Kidney (tissue), 13 donors: ENCODE measurements at regions not wholly inside any gene's neighbourhood (a gene's known extent, or its start where the extent isn't known, plus 50 kb on each side); places are given as distances from the start of the nearest gene placed in this dataset.

ENCODE experiments used
- DNase-seq, 5 donors: peaks; one replicate each; pipeline ENCODE4 v3.0.0-alpha.2; 2013 to 2020
- FAIRE-seq: peaks from 2 replicates; lab custom pipeline; 2012; peaks lifted over from hg19 to GRCh38; lab: Jason Lieb, UNC
- H3K27ac ChIP-seq, 2 donors: one replicate each; pipeline ENCODE4 v1.7.0; 2013; ENCODE audit warnings: low read depth in 2 of 2, low read length in 2 of 2, inconsistent platforms in 1 of 2
- H3K27me3 ChIP-seq: one replicate; pipeline ENCODE4 v1.7.1; 2013; ENCODE audit warnings: low read length, inconsistent platforms; ENCODE audit not compliant: control insufficient read depth, insufficient read depth
- H3K36me3 ChIP-seq, 3 donors: one replicate each; pipeline versions ENCODE4 v1.7.0 to v1.7.1; 2013; ENCODE audit warnings: low read length in 3 of 3, control low read depth in 1 of 3, inconsistent platforms in 1 of 3; ENCODE audit not compliant: insufficient read depth in 3 of 3, control insufficient read depth in 2 of 3
- H3K4me1 ChIP-seq, 3 donors: one replicate each; pipeline versions ENCODE4 v1.7.0 to v1.7.1; 2013; ENCODE audit warnings: low read length in 3 of 3, inconsistent platforms in 1 of 3, low read depth in 1 of 3; ENCODE audit not compliant: control insufficient read depth in 2 of 3, insufficient read depth in 2 of 3
- H3K4me3 ChIP-seq, 3 donors: one replicate each; pipeline versions ENCODE4 v1.7.0 to v1.8.1; 2013; ENCODE audit warnings: low read length in 3 of 3, control low read depth in 1 of 3, inconsistent platforms in 1 of 3
- H3K9ac ChIP-seq, 3 donors: one replicate each; pipeline versions ENCODE4 v1.7.0 to v1.7.1; 2013; ENCODE audit warnings: low read length in 3 of 3, control low read depth in 1 of 3, inconsistent platforms in 1 of 3
- H3K9me3 ChIP-seq, 3 donors: one replicate each; pipeline versions ENCODE4 v1.7.0 to v1.7.1; 2013; ENCODE audit warnings: low read length in 3 of 3, control low read depth in 1 of 3, inconsistent platforms in 1 of 3; ENCODE audit not compliant: control insufficient read depth in 2 of 3, insufficient read depth in 1 of 3
- intact Hi-C: fragments of 100-400 bp; cut with DNase I; formaldehyde crosslinking; loops from one replicate; pipeline ENCODE4 v1.11.1; 2022
- TF ChIP-seq, protein P1 (sequence below): IDR thresholded peaks from 3 replicates; pipeline ENCODE4 v1.5.1; 2012; ENCODE audit warnings: mild to moderate bottlenecking, moderate library complexity, borderline replicate concordance; ENCODE audit not compliant: insufficient read depth; ENCODE audit errors: extremely low read depth
- donor health status: control.
- donor health status: control.
- donor health status: control.
- donor health status: control.
- donor health status: control.
- donor health status: DM: yes; HTN: yes; CAD: no.
- donor health status: Normal renal cell carcinoma (clear cell type).

DNA sequence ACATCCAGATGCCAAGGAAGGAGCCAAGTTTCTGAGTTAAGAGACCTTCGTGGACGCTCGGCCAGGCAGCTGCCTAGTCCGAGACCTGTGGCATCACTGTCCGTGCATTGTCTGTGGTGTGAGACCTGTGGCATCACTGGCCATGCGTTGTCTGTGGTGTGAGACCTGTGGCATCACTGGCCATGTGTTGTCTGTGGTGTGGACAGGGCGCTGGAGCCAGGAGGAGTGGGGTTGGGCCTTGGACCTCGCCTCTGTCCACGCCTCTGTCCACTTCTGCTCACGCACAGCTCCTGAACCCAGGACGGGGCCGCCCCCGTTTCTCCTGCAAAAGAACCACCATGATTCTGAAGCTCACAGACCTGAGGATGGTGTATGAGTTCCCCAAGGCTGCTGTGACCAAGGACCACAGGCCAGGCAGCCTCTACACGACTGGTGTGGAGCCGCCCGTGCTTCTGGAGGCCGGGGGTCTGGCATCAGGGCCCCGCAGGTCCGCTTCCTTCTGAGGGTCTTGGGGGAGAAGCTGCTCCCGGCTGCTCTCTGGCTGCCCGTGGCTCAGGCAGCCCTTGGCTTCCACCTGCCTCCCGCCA, 1218.3 kb downstream of the BRD1 start:
- Histone ChIP-seq H3K36me3 (no peaks in the 10 kb centered on the region), H3K4me3 (no peak overlapping the region), H3K4me1 (no peaks in the 10 kb centered on the region), H3K27ac (no peak overlapping the region), H3K27me3 (no peaks in the 10 kb centered on the region), H3K9ac (no peak overlapping the region), H3K9me3 (peaks cover 0 to 2% (median 0%) of the 10 kb centered on the region in 3 donors)
- TF ChIP-seq, protein P1, sequence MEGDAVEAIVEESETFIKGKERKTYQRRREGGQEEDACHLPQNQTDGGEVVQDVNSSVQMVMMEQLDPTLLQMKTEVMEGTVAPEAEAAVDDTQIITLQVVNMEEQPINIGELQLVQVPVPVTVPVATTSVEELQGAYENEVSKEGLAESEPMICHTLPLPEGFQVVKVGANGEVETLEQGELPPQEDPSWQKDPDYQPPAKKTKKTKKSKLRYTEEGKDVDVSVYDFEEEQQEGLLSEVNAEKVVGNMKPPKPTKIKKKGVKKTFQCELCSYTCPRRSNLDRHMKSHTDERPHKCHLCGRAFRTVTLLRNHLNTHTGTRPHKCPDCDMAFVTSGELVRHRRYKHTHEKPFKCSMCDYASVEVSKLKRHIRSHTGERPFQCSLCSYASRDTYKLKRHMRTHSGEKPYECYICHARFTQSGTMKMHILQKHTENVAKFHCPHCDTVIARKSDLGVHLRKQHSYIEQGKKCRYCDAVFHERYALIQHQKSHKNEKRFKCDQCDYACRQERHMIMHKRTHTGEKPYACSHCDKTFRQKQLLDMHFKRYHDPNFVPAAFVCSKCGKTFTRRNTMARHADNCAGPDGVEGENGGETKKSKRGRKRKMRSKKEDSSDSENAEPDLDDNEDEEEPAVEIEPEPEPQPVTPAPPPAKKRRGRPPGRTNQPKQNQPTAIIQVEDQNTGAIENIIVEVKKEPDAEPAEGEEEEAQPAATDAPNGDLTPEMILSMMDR = no peak
- intact Hi-C loops = no loop called here
- DNase-seq (no peak), FAIRE-seq (no peak)

DNA sequence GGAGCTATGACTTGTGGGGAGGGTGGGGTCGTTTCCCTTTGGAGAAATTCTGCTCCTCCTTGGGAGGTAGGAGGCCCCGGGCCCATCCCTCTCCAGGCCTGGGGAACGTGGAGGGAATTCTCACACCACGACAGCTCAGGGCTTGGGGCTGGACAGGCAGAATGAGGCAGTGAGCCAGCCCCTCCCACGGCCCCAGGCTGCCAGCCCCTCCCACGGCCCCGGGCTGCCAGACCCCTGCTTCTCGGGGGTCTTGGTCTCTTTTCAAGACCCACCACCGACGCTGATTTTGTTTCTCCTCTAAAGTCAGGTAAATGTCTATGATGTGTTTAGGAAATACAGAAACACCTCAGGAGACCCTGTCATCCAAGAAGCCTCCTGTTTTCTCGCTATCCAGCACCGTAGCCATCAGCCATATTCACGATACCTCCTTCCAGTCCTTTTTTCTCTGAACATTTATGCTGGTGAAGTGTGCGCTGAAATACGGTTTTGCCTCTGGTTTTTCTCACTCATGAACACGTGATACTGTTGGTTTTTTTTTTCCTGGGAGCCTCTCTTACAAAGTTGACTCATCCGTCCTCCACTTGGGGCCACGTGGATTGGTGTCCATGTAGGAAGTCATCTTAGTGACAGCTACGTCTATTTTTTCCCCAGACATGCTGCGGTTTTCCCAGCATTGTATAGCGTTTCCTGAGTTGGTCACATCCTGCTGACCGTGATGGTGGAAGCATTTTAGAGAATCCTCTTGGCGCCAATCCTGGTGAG, 1219.6 kb downstream of the BRD1 start:
- Histone ChIP-seq H3K27ac (no peak overlapping the region), H3K36me3 (no peaks in the 10 kb centered on the region), H3K4me1 (no peaks in the 10 kb centered on the region), H3K4me3 (no peak overlapping the region), H3K9ac (no peak overlapping the region), H3K9me3 (peaks cover 0 to 2% (median 0%) of the 10 kb centered on the region in 3 donors), H3K27me3 (no peaks in the 10 kb centered on the region)
- DNase-seq (no peak), FAIRE-seq (no peak)
- intact Hi-C loops = no loop called here
- TF ChIP-seq, protein P1 = no peak

DNA sequence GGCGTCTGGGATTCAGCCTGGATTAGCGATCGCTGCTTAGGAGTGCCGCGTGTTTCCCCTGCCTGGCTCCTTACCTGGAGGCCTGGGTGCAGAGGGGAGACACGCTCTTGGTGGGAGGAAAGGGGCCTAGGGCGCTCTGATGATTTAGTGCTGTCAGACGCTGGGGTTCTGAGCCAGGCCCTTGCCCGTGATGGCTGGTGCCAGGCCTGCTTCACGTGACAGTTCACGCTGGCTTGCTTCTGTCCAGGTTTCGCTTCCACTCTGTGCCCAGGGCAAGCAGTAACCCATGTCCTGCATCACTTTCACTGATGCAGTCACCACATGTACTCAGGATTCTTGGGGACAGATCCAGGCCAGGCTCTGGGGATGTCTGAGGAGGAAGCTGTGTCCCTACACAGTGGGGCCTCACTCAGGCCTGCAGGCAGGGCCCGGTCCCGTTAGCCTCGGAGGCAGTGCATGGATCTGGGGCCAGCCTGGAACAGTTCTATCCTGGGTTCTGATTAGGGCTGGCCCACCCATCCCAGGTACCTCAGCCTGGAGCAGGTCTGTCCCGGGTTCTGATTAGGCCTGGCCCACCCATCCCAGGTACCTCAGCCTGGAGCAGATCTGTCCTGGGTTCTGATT, 1220.9 kb downstream of the BRD1 start:
- FAIRE-seq = no peak
- no peaks in the 10 kb centered on the region for H3K27me3 ChIP-seq

More for the DNA sequence above, 1220.9 kb downstream of the BRD1 start:
- Histone ChIP-seq H3K27ac (no peak overlapping the region), H3K9ac (no peak overlapping the region), H3K4me3 (no peak overlapping the region), H3K4me1 (no peaks in the 10 kb centered on the region), H3K9me3 (peaks cover 0 to 2% (median 0%) of the 10 kb centered on the region in 3 donors), H3K36me3 (no peaks in the 10 kb centered on the region)
- TF ChIP-seq, protein P1 = no peak
- intact Hi-C loops = no loop called here
- DNase-seq = no peak
